GM18858 (cell line): ENCODE measurements at regions not wholly inside any gene's neighbourhood (a gene's known extent, or its start where the extent isn't known, plus 50 kb on each side); places are given as distances from the start of the nearest gene placed in this dataset.

Experiments
- ATAC-seq: cut with Tn5 transposase; IDR thresholded peaks from one replicate; pipeline ENCODE4 v1.9.1; 2021; ENCODE audit not compliant: unreplicated experiment

DNA sequence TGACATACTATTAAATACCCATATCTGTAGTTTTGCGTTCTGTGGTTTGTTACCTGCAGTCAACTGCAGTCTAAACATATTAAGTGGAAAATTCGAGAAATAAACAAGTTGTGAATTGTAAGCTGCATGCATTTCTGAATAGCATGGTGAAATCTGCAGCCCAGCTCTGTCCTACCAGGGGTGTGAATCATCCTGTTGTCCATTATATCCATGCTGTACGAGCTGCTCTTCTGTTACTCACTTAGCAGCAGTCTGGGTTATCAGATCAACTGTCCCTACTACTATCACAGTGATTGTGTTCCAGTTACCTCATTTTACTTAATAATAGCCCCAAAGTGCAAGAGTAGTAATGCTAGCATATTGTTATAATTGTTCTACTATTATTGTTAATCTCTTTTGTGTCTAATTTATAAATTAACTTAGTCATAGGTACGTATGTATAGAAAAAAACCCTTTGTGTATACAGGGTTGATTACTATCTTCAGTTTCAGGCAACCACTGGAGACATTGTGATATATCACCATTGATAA lies 173.7 kb upstream of the FAT4 start:
- ATAC-seq, result no peak

DNA sequence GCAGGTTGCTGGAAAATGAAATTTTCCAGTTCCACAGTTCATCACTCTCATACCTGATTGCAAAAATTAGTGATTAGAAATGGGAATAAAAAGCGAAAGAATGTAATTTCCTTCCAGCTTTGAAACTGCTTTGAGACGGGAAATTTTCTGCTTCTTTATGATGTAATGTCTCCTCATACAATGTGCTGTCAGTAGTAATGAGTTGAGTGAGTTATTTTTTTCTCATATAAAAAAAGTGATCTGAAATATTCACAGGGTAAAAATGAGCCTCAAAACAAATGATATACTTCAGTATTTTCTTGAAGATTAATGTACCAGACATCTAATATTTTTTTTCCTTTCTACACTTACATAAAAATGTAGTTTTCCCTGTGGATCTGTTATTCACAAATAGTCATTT lies 179.1 kb upstream of the FAT4 start:
- ATAC-seq, result no peak

DNA sequence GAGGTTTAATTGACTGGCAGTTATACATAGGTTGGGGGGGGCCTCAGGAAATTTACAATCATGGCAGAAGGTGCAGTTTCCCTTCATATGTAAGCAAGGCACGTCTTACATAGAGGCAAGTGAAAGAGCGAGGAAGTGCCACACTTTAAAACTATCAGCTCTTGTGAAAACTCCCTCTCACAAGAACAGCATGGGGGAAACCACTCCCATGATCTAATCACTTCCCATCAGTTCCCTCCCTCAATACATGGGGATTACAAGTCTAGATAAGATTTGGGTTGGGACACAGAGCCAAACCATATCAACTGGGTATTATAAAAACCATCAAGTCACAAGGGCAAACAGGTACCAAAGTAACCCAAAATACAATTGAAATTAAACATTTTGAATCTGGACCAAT lies 182.0 kb upstream of the FAT4 start:
- ATAC-seq, result no peak

DNA sequence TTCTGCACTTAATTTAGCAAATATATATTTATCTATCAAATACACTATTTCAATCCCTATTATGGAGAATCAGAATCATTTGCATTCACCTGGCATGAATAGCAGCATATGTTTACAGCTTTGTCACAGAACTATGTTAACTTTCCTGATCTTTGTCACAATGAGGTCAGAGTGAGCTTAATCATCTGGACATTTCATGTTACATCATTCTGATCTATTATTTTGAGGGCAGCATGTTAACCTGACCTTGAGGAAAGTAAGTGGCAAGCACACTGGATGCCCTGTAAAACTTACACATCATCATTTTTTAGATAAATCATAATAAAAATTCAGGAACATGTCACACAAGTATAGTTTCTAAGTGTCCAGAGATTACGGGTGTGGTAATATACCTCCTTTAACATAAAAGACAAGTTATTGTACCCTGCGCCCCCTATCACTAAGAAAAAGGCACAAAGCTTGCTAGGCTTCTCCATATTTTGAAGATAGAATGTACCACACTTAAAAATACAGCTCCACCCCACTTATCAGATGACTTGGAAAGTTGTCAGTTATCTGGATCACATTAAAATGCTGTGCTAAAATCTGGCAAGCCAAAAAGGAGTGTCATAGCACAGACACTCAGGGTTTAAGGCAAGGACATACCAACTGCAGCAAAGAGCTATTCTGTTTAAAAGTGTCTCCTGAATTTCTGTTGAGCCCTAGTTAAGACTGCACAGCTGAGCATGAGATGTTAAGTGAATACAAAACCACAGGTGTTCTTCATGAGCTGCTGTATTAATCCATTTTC lies 182.7 kb upstream of the FAT4 start:
- ATAC-seq, result no peak

DNA sequence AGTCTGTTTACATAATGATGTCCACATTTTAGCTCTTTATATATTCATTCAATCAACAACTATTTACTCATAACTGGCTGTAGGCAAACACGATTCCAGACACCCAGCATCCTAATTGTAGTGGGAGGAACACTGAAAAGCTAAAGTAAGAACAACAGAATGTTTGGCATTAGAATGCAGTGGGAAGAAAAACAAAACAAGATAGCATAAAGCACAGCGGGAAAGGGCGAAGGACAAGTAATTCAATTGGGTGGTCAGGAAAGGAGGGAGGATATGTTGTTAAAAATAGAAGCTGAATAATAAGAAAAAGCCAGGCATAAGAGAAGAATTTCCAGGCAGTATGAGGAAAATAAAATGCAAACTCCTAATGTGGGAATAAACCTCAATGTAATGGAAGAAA lies 189.5 kb upstream of the FAT4 start:
- ATAC-seq, result no peak

DNA sequence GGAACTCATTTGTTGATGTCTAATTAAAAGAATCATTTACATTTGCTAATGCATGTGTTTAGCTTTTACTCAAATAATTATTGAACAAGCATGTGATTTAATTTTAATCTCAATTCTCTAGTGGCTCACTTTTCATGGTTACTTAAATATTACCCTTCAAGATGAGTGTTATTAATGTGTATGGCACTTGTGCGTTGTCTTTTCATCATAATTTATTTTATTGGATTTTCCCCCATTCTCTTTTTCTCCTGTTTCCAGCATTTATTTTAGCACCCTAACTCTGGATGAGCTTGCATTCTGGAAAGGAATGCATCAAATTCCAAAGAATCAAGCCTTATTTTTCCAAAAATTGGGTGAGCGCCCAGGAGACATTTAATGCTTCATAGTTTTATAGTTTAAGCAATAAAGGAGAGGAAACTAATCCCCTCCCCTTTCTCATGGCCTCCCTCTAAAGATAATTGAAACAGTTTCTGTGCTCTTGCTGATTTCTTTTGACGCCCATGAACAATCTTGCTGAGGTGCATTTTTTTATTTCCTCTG lies 191.1 kb upstream of the FAT4 start:
- no peak for ATAC-seq

DNA sequence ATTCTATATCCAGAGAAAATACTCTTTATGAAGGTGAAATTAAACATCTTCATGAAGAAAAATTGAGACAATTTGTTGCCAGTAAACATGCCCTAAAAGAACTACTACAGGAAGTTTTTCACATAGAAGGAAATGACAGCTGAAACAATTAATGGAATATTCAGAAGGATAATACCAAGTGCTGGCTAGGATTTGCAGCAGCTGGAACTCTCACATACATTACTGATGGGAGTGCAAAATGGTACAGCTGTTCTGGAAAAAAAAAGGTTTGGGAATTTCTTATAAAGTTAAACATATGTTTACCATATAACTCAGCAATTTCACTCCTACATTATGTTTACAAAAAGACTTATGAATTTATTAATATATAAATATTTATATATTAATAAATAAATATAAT lies 193.2 kb upstream of the FAT4 start:
- no peak for ATAC-seq

DNA sequence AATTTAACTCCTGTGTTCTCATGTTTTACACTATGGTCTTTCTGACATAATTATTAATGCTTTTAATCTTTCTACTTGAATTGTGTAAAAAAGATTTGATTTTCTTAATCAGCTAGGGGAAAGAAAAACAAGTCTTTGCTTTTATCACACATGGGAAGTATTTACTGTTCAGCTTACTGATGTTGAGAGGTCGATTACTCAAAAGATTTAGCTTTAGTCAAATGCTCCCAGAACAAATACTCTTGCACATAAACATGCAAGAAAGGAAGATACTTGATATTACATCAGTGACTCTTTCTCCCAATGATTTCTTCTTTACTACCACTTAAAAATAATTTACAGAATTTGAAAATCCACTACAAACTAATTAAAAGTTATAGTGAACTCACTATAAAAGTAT lies 198.3 kb upstream of the FAT4 start:
- no peak for ATAC-seq

DNA sequence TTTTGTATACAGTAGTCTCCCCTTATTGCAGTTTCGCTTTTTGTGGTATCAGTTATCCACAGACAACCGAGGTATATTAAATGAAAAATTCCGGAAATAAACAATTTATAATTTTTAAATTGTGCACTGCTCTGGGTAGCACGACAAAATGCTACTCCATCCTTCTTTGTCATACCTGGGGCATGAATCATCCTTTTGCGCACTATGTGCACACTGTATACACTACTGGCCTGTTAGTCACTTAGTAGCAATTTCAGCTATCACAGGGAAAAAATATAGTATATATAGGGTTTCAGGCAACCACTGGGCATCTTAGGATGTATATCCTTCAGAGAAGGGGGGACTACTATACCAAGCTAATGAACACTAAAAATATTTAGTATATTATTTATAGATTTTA lies 198.8 kb upstream of the FAT4 start:
- ATAC-seq, result no peak

DNA sequence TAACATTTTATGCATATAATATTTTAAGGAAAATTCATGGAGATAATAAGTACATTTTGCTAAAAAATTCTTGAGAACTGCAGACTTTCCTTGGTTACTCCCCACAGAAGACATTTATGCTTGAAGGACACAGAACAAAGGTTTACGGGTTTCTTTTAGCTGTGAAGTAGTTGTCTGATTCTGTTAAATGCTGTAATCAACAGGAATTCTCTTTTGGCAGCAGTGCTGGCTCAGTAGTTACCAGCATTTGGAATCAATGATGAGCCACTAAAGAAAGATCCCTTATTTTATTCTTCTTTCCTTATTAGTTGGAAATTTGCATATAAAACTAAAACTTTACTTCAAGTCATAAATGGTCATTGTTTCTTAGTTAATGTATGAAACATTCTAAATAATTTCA lies 199.3 kb upstream of the FAT4 start:
- no peak for ATAC-seq

DNA sequence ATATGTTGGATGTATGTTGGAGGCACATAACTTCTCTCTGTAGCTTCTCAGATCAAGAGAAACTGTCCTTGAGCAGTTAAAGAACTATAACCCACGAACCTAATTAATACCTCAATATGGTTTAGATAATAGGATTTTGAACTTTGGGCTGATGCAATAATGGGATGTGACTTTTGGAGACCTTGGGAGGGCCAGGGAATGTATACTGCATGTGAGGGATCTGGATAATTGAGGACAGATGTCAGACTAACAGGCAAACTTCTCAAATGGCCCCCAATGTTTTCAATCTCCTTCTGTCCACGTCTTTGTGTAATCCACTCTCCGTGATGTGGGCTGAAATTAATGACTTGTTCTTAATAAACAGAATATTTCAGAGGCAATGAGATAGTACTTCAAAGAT lies 202.2 kb upstream of the FAT4 start:
- no peak for ATAC-seq

DNA sequence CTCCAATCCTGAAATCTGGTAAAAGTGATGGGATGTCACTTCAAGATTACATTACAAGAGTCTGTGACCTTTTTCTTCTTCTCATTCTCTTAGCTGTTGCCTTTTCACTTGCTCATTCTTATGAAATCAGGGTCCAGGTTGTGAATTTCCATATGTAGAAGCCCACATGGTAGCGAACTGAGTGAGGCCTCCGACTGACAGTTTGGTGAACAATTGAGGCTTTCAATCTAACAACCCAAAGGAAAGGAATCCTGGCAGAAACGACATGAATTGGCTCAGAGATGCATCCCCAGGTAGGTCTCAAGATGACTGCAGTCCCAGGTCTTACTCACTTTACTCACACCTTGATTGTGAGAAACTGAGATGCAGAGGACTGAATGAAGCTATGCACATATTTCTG lies 203.4 kb upstream of the FAT4 start:
- ATAC-seq, result no peak

DNA sequence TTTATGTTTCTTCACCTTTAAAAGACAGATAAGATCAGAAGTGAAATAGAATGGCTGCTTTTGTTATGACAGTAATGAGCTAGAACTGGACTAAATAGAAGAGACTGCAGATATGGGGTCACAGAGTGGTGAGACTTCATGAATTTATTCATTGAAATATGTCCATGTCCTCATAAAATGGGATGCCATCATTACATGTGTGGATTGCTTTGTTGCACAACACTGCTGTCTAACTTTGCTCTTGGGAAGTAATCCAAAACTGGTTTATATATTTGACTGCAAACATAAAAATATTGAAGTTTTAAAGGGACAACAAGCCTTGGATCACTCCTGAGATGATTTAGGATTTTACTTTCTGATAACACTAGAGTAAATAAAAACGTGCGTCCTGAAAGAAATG lies 209.2 kb upstream of the FAT4 start:
- ATAC-seq, result no peak

DNA sequence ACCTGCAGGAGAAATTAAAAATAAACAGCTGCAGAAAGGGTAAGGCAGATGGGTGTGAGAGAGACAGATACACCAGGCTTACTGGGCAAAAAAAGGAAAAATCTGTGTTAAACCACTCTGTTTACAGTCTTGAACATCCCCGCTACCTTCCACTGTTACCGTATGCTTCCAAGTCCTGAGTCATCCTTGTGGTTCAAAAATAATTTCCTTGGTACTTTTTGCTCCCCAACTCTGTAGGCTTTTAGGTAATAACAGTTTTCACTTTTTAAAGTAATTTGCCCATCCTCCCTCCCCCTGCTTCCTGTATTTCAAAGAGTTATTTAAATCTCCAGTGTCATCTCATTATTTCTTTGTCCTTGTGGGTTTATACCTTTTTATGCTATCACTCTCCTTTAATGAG lies 210.1 kb upstream of the FAT4 start:
- no peak for ATAC-seq

DNA sequence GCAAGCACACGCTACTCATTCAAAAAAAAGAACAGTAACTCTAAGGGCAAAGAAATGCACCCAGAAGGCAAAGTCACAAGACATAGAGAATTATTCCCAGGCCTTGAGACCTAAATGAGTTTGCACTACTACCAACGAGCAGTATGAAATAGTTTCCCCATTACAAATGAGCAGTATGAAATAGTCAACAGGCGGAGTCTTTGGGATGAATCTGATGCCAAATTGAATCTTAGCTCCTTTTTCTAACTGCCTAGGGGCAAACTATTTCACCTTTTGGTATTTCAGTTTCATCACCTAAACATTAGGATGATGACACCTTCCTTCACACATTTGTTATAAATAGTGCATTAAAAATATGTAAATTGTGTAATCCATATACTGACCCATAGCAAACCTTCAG lies 213.0 kb upstream of the FAT4 start:
- ATAC-seq, result no peak

DNA sequence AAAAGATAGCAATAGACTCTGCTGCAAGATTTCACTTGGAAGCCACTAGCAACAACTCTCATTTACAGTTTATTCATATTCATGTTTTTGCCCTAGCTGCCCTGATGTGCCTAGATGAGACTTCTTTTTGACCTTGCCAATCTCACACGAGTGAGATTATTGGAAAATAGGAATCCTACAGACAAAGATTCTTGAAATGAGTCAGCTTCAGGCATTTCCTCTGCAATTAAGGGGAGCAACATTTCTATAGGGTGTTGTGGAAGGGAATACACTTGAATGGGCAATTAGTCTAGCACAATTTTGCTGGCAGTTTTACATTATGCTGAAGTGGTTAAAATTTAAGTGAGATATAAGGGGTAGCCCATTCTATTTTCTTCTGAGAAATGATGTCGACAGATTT lies 217.0 kb upstream of the FAT4 start:
- ATAC-seq, result no peak

DNA sequence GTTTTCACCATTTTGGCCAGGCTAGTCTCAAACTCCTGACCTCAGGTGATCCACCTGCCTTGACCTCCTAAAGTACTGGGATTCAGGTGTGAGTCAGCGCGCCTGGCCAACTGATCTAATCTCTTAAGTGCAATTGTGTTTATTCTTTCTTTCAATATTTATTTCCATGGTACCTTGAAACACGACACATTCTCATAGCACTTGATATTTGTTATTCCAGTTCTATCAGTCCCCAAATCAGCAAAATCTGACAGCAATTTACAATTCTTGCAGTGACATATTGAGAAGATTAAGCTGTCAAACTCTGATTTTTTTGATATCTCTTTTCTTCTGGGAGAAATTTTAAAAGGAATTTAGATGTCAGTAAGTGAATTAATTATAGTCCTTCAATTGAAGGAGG lies 218.1 kb upstream of the FAT4 start:
- no peak for ATAC-seq

DNA sequence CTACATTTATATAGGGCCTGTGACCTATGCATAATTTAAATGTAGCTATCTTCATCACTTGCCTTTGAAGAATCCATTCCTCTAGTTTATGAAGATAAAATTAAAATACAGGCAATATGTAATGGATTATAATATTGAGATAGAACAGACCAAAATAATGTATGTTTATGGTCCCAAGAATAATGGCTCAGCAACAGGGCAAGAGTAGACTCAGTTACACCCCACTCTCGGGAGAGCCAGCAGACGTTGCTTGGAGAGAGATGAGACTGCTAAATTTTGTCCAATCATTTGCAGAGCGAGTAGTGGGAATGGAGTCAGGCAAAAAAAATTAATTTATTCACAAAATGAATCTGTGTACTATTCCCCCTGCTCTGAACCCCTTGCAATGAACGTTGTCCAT lies 223.2 kb upstream of the FAT4 start:
- ATAC-seq, result no peak

DNA sequence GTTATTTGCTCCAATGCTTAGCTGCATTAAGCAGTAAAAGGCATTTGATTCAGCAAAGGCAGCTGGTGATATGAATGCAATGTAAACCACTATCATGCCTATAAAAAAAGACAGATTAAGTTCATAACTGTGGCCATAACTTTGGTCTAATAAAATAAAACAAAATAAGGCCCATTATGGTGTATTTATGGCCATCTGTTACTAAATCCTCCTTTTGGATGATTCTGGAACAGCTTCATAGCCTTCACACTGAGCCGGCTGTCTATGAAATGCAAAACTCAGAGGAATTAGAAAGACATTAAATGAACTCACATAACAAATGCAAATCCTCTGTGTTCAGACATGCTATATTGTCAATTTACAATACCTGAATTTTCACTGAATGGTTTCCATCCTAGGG lies 223.7 kb upstream of the FAT4 start:
- ATAC-seq, result no peak

DNA sequence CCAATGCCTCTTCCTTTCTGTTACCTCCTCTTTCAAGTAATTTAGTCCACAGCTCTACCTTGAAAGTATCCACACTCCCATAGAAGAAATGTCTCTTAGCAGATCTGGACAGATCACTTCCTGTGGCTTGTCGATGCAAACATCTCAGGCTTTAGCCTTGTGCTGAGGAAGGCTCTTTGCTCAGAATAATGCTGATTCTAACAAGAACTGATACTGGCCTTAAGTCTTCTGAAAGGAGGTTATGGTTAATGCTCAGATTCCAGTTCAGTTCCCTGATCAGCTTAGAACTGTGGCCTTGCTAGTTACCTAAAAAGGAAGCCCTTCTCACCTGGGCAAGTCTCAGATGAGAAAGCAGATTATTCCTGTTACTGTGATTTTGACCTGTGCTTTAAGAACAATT lies 230.1 kb upstream of the FAT4 start:
- ATAC-seq, result no peak

DNA sequence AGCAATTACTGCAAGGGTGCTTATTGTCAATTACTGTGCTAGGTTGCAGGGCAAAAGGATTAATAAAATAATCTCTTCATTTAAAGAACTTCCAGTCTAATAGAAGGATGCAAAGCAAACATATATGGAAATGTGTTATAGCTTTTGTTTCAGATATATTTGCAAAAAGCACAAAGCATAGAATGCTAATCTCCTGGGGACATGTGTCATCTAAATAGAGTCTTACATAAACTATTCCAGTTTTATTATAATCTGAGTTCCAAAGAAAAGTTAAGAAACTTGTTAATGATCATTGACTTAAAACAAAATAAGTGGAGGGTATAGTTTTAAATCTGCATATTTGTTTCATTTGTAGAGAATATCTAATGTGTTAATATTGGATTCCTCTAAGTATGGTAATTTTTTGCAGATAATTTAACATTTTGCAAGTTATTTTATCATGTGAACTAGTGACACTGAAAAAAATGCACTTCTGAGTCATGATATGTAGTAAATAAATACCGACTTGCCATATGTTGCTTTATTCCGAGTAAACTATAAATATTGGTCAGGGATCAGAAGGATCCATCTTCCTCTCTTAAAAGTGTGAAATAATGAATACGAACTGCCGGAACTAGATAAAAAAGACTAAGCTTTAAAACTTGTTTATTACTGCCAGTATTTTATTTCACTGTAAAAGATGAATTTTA lies 231.9 kb upstream of the FAT4 start:
- no peak for ATAC-seq

DNA sequence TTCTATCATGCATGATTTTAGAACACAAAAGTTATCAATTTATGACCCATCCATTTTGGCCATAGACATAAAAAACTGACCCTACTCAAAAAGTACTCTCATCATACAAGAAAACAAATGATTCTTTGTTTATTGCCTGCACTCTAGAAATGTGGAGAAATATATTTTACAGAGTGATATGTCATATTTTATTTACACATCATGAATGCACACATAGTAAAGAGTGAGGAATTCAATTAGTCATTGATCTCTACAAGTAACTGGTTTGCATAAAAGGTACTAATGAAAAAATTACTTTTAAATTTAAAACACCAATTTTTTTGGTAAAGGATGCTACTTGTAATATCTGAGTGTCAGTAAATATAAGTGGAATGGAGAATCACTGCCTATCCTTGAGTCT lies 242.5 kb upstream of the FAT4 start:
- no peak for ATAC-seq
